Lung (tissue), 11 donors: ENCODE measurements at regions not wholly inside any gene's neighbourhood (a gene's known extent, or its start where the extent isn't known, plus 50 kb on each side); places are given as distances from the start of the nearest gene placed in this dataset.
A peak's percentile ranks its signal among the peaks of the same experiment; 100 is the strongest.

ENCODE experiments used
- ATAC-seq: fragments of 200-7000 bp; cut with Tn5 transposase; one replicate; pipeline ENCODE4 v1.9.1; 2020; ENCODE audit warnings: moderate number of reproducible peaks; ENCODE audit not compliant: insufficient read depth, low FRiP score
- DNase-seq, 3 donors: peaks; one replicate each; pipeline ENCODE4 v3.0.0-alpha.2; 2013 to 2017
- H3K27ac ChIP-seq, 2 donors: one replicate each; pipeline ENCODE4 v1.5.1; 2013; ENCODE audit warnings: mild to moderate bottlenecking in 2 of 2, moderate library complexity in 2 of 2, control low read depth in 1 of 2, inconsistent platforms in 1 of 2, low read depth in 1 of 2, low read length in 1 of 2
- H3K27me3 ChIP-seq, 3 donors: one replicate each; pipeline ENCODE4 v1.5.1; 2013; ENCODE audit warnings: low read length in 2 of 3; ENCODE audit not compliant: control insufficient read depth in 3 of 3, insufficient read depth in 3 of 3
- H3K36me3 ChIP-seq, 4 donors: one replicate each; pipeline ENCODE4 v1.5.1; 2013; ENCODE audit warnings: low read length in 4 of 4, mild to moderate bottlenecking in 1 of 4, moderate library complexity in 1 of 4; ENCODE audit not compliant: control insufficient read depth in 4 of 4, insufficient read depth in 4 of 4
- H3K4me1 ChIP-seq, 5 donors: one replicate each; pipeline ENCODE4 v1.5.1; 2013; ENCODE audit warnings: low read length in 5 of 5, mild to moderate bottlenecking in 2 of 5, moderate library complexity in 1 of 5; ENCODE audit not compliant: control insufficient read depth in 5 of 5, insufficient read depth in 5 of 5
- H3K4me3 ChIP-seq: one replicate; pipeline ENCODE4 v1.5.1; 2013; ENCODE audit warnings: mild to moderate bottlenecking, control low read depth, moderate library complexity
- H3K9ac ChIP-seq, 2 donors: one replicate each; pipeline ENCODE4 v1.5.1; 2013; ENCODE audit warnings: low read length in 2 of 2, control low read depth in 1 of 2; ENCODE audit not compliant: insufficient read depth in 1 of 2
- H3K9me3 ChIP-seq, 4 donors: one replicate each; pipeline ENCODE4 v1.5.1; 2013; ENCODE audit warnings: low read length in 3 of 4, mild to moderate bottlenecking in 1 of 4, moderate library complexity in 1 of 4; ENCODE audit not compliant: control insufficient read depth in 4 of 4, insufficient read depth in 3 of 4
- WGBS, 2 donors: extraction: QIAGEN DNeasy Blood & Tissue Kit; methylation state at CpG; one replicate each; pipeline ENCODE4 v1.1.7; 2013; 5-methylcytosine and 5-hydroxymethylcytosine counted together
- TF ChIP-seq, protein P1 (sequence below): IDR thresholded peaks from 2 replicates; pipeline ENCODE4 v1.5.1; 2012; ENCODE audit warnings: mild to moderate bottlenecking; ENCODE audit errors: control extremely low read depth, extremely low read depth
- donor health status: control.
- donor health status: control.
- donor health status: Bipolar disorder and iron deficiency.
- donor health status: healthy.
- donor health status: DM: yes; HTN: yes; CAD: no.

DNA sequence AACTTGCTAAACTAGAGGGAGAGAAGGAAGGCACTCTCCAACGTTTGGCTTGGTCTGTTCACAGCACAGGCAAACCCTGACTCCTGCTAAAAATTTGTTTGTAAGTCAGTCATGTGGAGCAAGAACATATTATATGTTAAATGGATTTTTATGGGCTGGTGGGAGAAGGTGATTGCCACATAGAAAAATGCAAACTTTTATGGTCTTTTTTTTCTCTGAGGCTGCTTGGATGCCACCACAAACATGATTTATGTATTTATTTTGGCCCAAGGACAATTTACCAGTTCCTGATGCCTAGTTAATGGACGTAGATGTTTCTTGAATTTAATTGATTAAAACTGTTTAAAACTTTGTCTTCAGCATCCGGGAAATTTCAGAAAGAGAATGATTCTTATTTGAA, 274.2 kb upstream of the MYOCD start:
- TF ChIP-seq, protein P1, sequence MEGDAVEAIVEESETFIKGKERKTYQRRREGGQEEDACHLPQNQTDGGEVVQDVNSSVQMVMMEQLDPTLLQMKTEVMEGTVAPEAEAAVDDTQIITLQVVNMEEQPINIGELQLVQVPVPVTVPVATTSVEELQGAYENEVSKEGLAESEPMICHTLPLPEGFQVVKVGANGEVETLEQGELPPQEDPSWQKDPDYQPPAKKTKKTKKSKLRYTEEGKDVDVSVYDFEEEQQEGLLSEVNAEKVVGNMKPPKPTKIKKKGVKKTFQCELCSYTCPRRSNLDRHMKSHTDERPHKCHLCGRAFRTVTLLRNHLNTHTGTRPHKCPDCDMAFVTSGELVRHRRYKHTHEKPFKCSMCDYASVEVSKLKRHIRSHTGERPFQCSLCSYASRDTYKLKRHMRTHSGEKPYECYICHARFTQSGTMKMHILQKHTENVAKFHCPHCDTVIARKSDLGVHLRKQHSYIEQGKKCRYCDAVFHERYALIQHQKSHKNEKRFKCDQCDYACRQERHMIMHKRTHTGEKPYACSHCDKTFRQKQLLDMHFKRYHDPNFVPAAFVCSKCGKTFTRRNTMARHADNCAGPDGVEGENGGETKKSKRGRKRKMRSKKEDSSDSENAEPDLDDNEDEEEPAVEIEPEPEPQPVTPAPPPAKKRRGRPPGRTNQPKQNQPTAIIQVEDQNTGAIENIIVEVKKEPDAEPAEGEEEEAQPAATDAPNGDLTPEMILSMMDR = no peak
- WGBS, 2 donors = 53 to 59% methylated on average over 3 of the region's 3 CpGs
- no peak for DNase-seq
- no peak for ATAC-seq
- H3K27ac ChIP-seq = no peak overlapping the region
- peaks cover 0 to 4% (median 0%) of the 10 kb centered on the region in 3 donors for H3K27me3 ChIP-seq
- H3K4me1 ChIP-seq = peaks cover 0 to 4% (median 0%) of the 10 kb centered on the region in 5 donors
- no peak overlapping the region for H3K9ac ChIP-seq
- no peaks in the 10 kb centered on the region for H3K9me3 ChIP-seq
- H3K36me3 ChIP-seq = no peaks in the 10 kb centered on the region
- H3K4me3 ChIP-seq = no peak overlapping the region

DNA sequence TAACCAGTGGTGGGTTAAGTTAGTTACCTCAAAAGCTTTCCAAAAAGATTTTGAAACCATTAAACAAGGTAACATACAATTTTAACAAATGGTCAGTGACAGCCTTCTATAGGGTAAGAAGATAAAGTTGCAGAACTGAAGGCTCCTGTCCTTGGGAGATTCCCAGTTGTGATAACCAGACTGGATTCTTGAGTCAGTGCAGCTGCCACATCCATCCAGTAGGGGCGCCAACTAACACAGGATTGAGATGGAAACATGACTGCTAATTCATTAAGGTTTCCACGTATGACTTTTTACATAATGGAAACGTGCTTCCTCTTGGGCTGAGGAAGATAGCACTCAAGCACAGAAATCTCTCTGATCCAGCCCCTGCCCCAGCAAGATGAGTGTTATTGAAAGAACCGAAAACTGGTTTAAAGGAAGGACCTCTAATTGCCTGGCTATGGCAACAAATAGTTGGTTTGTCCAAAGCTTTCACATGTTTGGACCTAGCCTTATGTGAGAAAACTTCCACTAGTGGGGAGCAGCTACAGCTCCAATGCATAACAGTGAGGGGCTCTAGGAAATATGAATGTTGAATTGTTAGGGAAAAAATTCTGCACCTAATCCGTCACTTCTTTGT, 269.8 kb upstream of the MYOCD start:
- DNase-seq (no peak), ATAC-seq (no peak)
- 60 to 63% methylated on average over 5 of the region's 5 CpGs for WGBS, 2 donors
- Histone ChIP-seq H3K9me3 (peaks cover 0 to 2% (median 0%) of the 10 kb centered on the region in 4 donors), H3K27ac (no peak overlapping the region), H3K4me1 (peaks cover 0 to 19% (median 0%) of the 10 kb centered on the region in 5 donors), H3K4me3 (no peak overlapping the region), H3K9ac (no peak overlapping the region), H3K36me3 (no peaks in the 10 kb centered on the region), H3K27me3 (no peaks in the 10 kb centered on the region)
- TF ChIP-seq, protein P1 = no peak

DNA sequence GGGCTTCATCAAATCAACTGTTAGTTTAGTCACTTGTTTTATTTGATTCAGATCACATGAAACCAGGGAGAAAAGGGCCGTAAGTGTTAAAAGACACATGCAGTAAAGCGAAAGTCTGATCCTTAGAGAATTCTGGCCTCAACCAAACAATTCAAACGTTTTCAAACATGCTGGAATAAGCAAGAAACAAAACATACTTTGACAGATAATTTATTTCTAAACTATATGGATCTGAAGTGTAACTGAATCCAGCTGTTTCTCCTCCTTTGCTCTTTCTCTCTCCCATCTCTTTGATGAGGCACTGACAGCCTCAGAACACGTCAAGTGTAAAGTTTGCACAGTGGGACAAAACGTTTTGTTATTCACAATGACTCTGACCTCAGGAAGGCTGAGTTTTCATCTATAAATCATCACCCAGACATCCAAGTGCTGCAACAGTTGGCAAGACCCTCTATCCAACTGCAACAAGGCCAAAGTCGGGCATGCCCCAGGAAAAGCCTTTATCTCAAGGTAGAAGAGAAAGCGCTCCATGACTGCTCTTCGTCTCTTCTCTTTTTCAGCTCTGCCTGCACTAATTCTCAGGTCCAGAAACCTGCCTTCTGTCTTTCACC, 267.1 kb upstream of the MYOCD start:
- peak in 2 of 3 donors; percentile 52 to 66 for DNase-seq
- Histone ChIP-seq H3K4me1 (peaks cover 0 to 18% (median 0%) of the 10 kb centered on the region in 5 donors), H3K27me3 (no peaks in the 10 kb centered on the region), H3K36me3 (no peaks in the 10 kb centered on the region), H3K9me3 (peaks cover 0 to 2% (median 0%) of the 10 kb centered on the region in 4 donors), H3K4me3 (no peak overlapping the region), H3K9ac (no peak overlapping the region), H3K27ac (no peak overlapping the region)
- 66 to 69% methylated on average over 8 of the region's 8 CpGs for WGBS, 2 donors
- ATAC-seq = no peak
- TF ChIP-seq, protein P1 = no peak
